GM18502 (cell line): ENCODE measurements at regions not wholly inside any gene's neighbourhood (a gene's known extent, or its start where the extent isn't known, plus 50 kb on each side); places are given as distances from the start of the nearest gene placed in this dataset.

Experiments used
- ATAC-seq: cut with Tn5 transposase; IDR thresholded peaks from one replicate; pipeline ENCODE4 v1.9.1; 2021; ENCODE audit warnings: mild to moderate bottlenecking; ENCODE audit not compliant: unreplicated experiment, poor library complexity

- ATAC-seq: no peak
Observed at GRCh38 chr18:29080946-29081345, 904.0 kb upstream of the CDH2 start.

GRCh38 chr18:29078273-29078672, 901.3 kb upstream of the CDH2 start:
- no peak for ATAC-seq

- ATAC-seq: no peak
Observed at GRCh38 chr18:29077344-29077743, 900.4 kb upstream of the CDH2 start.

- no peak for ATAC-seq
Observed at GRCh38 chr18:29076645-29077044, 899.7 kb upstream of the CDH2 start.

- ATAC-seq: no peak
Observed at GRCh38 chr18:29074147-29074546, 897.2 kb upstream of the CDH2 start.

GRCh38 chr18:29071869-29072268, 894.9 kb upstream of the CDH2 start:
- no peak for ATAC-seq

- ATAC-seq: no peak
Observed at GRCh38 chr18:29063346-29063745, 886.4 kb upstream of the CDH2 start.

GRCh38 chr18:29062921-29063320, 886.0 kb upstream of the CDH2 start:
- ATAC-seq: no peak

- no peak for ATAC-seq
Observed at GRCh38 chr18:29060349-29060748, 883.4 kb upstream of the CDH2 start.

- ATAC-seq: no peak
Observed at GRCh38 chr18:29057703-29058102, 880.8 kb upstream of the CDH2 start.

GRCh38 chr18:29056800-29057199, 879.9 kb upstream of the CDH2 start:
- ATAC-seq: no peak

GRCh38 chr18:29041976-29042375, 865.0 kb upstream of the CDH2 start:
- no peak for ATAC-seq

GRCh38 chr18:29034113-29034856, 857.4 kb upstream of the CDH2 start:
- no peak for ATAC-seq

- no peak for ATAC-seq
Observed at GRCh38 chr18:29028560-29028959, 851.6 kb upstream of the CDH2 start.

- no peak for ATAC-seq
Observed at GRCh38 chr18:29018976-29019375, 842.0 kb upstream of the CDH2 start.

GRCh38 chr18:29012883-29013465, 836.0 kb upstream of the CDH2 start:
- ATAC-seq: no peak

GRCh38 chr18:29012364-29012763, 835.4 kb upstream of the CDH2 start:
- ATAC-seq: no peak

- no peak for ATAC-seq
Observed at GRCh38 chr18:29009250-29009803, 832.4 kb upstream of the CDH2 start.

GRCh38 chr18:29008809-29009208, 831.9 kb upstream of the CDH2 start:
- no peak for ATAC-seq

GRCh38 chr18:29007986-29008654, 831.2 kb upstream of the CDH2 start:
- no peak for ATAC-seq

GRCh38 chr18:29004921-29005320, 828.0 kb upstream of the CDH2 start:
- no peak for ATAC-seq
